HepG2 (cell line): ENCODE measurements at regions not wholly inside any gene's neighbourhood (a gene's known extent, or its start where the extent isn't known, plus 50 kb on each side); places are given as distances from the start of the nearest gene placed in this dataset.

Experiments used
- RERE ChIP-seq: IDR thresholded peaks from 2 replicates; pipeline ENCODE4 v1.6.1; 2016; ENCODE audit warnings: low read depth, missing genetic modification reagents, missing compliant biosample characterization
- SIN3A ChIP-seq: IDR thresholded peaks from 2 replicates; pipeline ENCODE4 v1.6.1; 2011; ENCODE audit warnings: low read depth, mild to moderate bottlenecking, control low read depth, low read length, borderline replicate concordance
- TRIM24 ChIP-seq: sonication (generic); formaldehyde crosslinking; IDR thresholded peaks from 2 replicates; pipeline ENCODE4 v1.8.0; 2022; ENCODE audit warnings: mild to moderate bottlenecking, missing genetic modification reagents
- ZNF225 ChIP-seq: sonication (generic); formaldehyde crosslinking; IDR thresholded peaks from 2 replicates; pipeline ENCODE4 v1.4.0; 2020; ENCODE audit warnings: mild to moderate bottlenecking, missing genetic modification reagents
- ZNF329 ChIP-seq: sonication (generic); formaldehyde crosslinking; IDR thresholded peaks from 2 replicates; pipeline ENCODE4 v1.9.0; 2021; ENCODE audit warnings: low read depth, mild to moderate bottlenecking, missing genetic modification reagents
- ZNF576 ChIP-seq: sonication (generic); formaldehyde crosslinking; IDR thresholded peaks from 2 replicates; pipeline ENCODE4 v1.4.0; 2020; ENCODE audit warnings: mild to moderate bottlenecking, missing genetic modification reagents
- ZNF670 ChIP-seq: sonication (generic); formaldehyde crosslinking; IDR thresholded peaks from 2 replicates; pipeline ENCODE4 v1.8.0; 2022; ENCODE audit warnings: mild to moderate bottlenecking, missing genetic modification reagents, borderline replicate concordance
- TF ChIP-seq, protein P1 (sequence below): sonication (generic); formaldehyde crosslinking; IDR thresholded peaks from 2 replicates; pipeline ENCODE4 v1.5.1; 2020; ENCODE audit warnings: missing genetic modification reagents, mild to moderate bottlenecking, borderline replicate concordance

DNA sequence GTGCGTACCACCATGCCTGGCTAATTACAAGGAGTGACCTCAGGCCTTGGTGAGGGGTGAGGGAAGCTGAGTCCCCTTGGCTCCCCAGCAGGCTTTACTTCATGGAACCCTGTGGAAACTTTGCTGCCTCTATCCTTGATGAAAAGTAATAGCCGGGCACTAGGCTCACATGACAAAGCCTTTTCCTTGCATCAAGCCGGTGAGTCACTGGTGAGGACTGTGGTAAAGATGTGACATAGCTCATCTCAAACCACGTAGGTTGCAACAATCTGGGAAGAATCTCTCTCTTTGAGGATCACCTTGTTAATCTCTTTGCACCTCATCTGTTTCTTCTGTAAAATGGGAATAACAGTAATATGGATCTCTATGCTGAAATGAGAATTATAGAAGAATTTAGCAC lies 116.3 kb upstream of the SLC25A48 start (continued):
- TF ChIP-seq RERE (CRISPR knock-in tag) (no peak), ZNF329 (no peak), ZNF670 (CRISPR knock-in tag) (no peak), ZNF576 (CRISPR knock-in tag) (no peak), TRIM24 (CRISPR knock-in tag) (no peak), SIN3A (no peak), ZNF225 (CRISPR knock-in tag) (no peak)
- TF ChIP-seq, protein P1, sequence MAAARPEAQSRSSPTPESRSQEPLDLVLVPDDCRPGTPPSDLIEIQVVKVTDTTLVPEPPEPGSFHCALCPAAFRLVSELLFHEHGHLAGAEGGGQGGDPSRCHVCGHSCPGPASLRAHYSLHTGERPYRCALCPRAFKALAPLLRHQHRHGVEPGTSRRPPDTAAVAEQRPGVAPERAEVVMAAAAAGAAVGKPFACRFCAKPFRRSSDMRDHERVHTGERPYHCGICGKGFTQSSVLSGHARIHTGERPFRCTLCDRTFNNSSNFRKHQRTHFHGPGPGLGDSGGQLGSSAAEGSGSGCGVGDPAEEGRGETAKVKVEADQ (CRISPR knock-in tag), result no peak
